Adrenal gland (tissue), 5 donors: ENCODE measurements at regions not wholly inside any gene's neighbourhood (a gene's known extent, or its start where the extent isn't known, plus 50 kb on each side); places are given as distances from the start of the nearest gene placed in this dataset.

Experiments used
- CTCF ChIP-seq, 6 experiments: fragments of 450-650 bp in 4 of 6; fragments of 200-600 bp in 2 of 6; sonication (generic) in 1 of 6; IDR thresholded peaks; 1 replicate in 5 of 6; 2 replicates in 1 of 6; pipeline versions ENCODE4 v1.5.1 to v1.8.0; 2016 to 2021; ENCODE audit warnings: antibody characterized with exemption in 6 of 6, mild to moderate bottlenecking in 2 of 6, moderate library complexity in 1 of 6
- POLR2A ChIP-seq, 2 donors: fragments of 450-650 bp; IDR thresholded peaks; one replicate each; pipeline ENCODE4 v1.6.1; 2017; ENCODE audit warnings: antibody characterized with exemption in 2 of 2, mild to moderate bottlenecking in 2 of 2, moderate library complexity in 1 of 2
- donor health status: DM: no; HTN: no; CAD: no.

GRCh38 chr9:115306865-115307264, 188.9 kb upstream of the TNC start:
- TF ChIP-seq CTCF (IDR thresholded peaks at IDR 0.05) (no peak), POLR2A (IDR thresholded peaks at IDR 0.05) (no peak)
